Lower leg skin (tissue), 4 donors: ENCODE measurements at regions not wholly inside any gene's neighbourhood (a gene's known extent, or its start where the extent isn't known, plus 50 kb on each side); places are given as distances from the start of the nearest gene placed in this dataset.

Source experiments
- DNase-seq, 2 donors: peaks; one replicate each; pipeline ENCODE4 v3.0.0-alpha.2; 2019; ENCODE audit warnings: low spot score in 2 of 2
- H3K4me3 ChIP-seq: fragments of 200-600 bp; sonication (generic); 2 replicates; pipeline ENCODE4 v1.5.1; 2017; ENCODE audit warnings: mild to moderate bottlenecking, low read depth; ENCODE audit not compliant: poor library complexity, severe bottlenecking
- CTCF ChIP-seq, 3 donors: fragments of 450-650 bp; IDR thresholded peaks; one replicate each; pipeline ENCODE4 v1.5.1; 2016; ENCODE audit warnings: antibody characterized with exemption in 3 of 3, mild to moderate bottlenecking in 3 of 3, moderate library complexity in 2 of 3
- POLR2A ChIP-seq, 2 donors: fragments of 450-650 bp; IDR thresholded peaks; one replicate each; pipeline ENCODE4 v1.6.1; 2016 to 2017; ENCODE audit warnings: antibody characterized with exemption in 2 of 2, mild to moderate bottlenecking in 1 of 2, moderate library complexity in 1 of 2
- WGBS, 2 donors: methylation state at CpG; one replicate each; pipeline ENCODE4 v1.1.5; 2018; 5-methylcytosine and 5-hydroxymethylcytosine counted together
- intact Hi-C: fragments of 100-400 bp; cut with DNase I; formaldehyde crosslinking; loops from one replicate; pipeline ENCODE4 v1.15.0; 2023; ENCODE audit warnings: low total_unique reads

- no peak for DNase-seq
- intact Hi-C loops, result no loop called here
- H3K4me3 ChIP-seq, result no peak overlapping the region
- no peak for TF ChIP-seq POLR2A (IDR thresholded peaks at IDR 0.05)
Observed at GRCh38 chr11:80255021-80255420, 814.2 kb upstream of the TENM4 start.

- TF ChIP-seq CTCF (IDR thresholded peaks at IDR 0.05), result no peak
- no peak for TF ChIP-seq POLR2A (IDR thresholded peaks at IDR 0.05)
- 62 to 70% methylated on average over 3 of the region's 3 CpGs for WGBS, 2 donors
- no peak for DNase-seq
- intact Hi-C loops, result no loop called here
- no peak overlapping the region for H3K4me3 ChIP-seq
Observed at GRCh38 chr11:80241766-80242165, 800.9 kb upstream of the TENM4 start.

- 50 to 65% methylated on average over 1 of the region's 1 CpG for WGBS, 2 donors
- DNase-seq, result no peak
- no peak overlapping the region for H3K4me3 ChIP-seq
- no peak for TF ChIP-seq CTCF (IDR thresholded peaks at IDR 0.05)
- TF ChIP-seq POLR2A (IDR thresholded peaks at IDR 0.05), result no peak
- intact Hi-C loops, result no loop called here
Observed at GRCh38 chr11:80240245-80240644, 799.4 kb upstream of the TENM4 start.

DNA sequence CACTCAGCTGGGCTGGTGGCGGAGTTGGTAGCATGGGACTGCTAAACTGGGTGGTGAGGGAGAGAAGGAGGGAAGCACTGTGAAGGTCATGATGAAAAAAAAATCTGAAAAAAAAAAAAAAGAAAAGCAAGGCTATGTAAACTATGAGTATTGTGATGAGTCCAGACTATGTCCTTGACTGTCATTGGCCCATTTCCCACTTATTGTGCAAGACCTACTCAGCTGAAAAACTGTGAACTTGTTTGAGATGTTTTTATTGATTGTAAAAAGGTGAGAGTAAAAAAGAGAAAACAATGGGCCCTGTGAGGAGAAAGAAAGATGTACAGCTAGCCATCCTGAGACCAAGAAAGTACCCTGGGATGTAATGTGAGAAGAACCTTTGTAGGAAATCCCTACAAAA lies 798.4 kb upstream of the TENM4 start:
- WGBS, 2 donors, result 95 to 100% methylated on average over 1 of the region's 1 CpG
- TF ChIP-seq POLR2A (IDR thresholded peaks at IDR 0.05), result no peak
- no peak overlapping the region for H3K4me3 ChIP-seq
- intact Hi-C loops, result no loop called here
- no peak for DNase-seq

GRCh38 chr11:80227915-80228314 lies 787.1 kb upstream of the TENM4 start:
- no peak for DNase-seq
- H3K4me3 ChIP-seq, result no peak overlapping the region
- TF ChIP-seq CTCF (IDR thresholded peaks at IDR 0.05) (no peak), POLR2A (IDR thresholded peaks at IDR 0.05) (no peak)
- intact Hi-C loops, result no loop called here

DNA sequence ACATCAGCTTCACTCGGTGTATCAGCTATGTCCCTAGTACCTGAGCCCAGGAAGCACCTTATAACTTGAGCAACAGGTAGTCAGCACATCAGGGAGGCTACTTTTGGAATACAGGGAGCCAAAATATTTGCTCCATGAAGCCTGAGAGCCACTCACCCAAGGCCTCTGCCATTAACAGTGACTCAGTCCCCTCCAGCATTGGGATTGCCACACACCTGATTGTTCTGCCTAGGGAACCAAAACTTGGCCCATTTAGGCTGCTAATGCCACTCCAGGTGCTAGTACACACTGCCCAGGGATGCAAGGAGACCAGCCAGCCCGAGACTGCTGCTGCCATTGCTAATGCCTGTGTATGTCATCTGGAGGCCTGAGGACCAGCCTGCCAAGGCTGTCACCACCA lies 773.6 kb upstream of the TENM4 start:
- 57 to 80% methylated on average over 2 of the region's 2 CpGs for WGBS, 2 donors
- TF ChIP-seq POLR2A (IDR thresholded peaks at IDR 0.05) (no peak), CTCF (IDR thresholded peaks at IDR 0.05) (no peak)
- DNase-seq, result no peak
- intact Hi-C loops, result no loop called here
- H3K4me3 ChIP-seq, result no peak overlapping the region

- TF ChIP-seq POLR2A (IDR thresholded peaks at IDR 0.05) (no peak), CTCF (IDR thresholded peaks at IDR 0.05) (no peak)
- DNase-seq, result no peak
- intact Hi-C loops, result no loop called here
- H3K4me3 ChIP-seq, result no peak overlapping the region
- WGBS, 2 donors, result 56 to 64% methylated on average over 3 of the region's 3 CpGs
Observed at GRCh38 chr11:80211673-80212072, 770.8 kb upstream of the TENM4 start.
